K562 (cell line): ENCODE measurements at regions not wholly inside any gene's neighbourhood (a gene's known extent, or its start where the extent isn't known, plus 50 kb on each side); places are given as distances from the start of the nearest gene placed in this dataset.

Source experiments
- ATAC-seq: fragments of 200-7000 bp; cut with Tn5 transposase; 3 replicates; pipeline ENCODE4 v1.9.1; 2020; ENCODE audit warnings: moderate library complexity
- BruUV-seq: library from RNA; stranded (reverse); fragments of 400-500 nt; replicated peaks from 2 replicates; lab custom pipeline; 2021; lab: Mats Ljungman, UMichigan
- CTCF ChIA-PET: fragments of 300-600 bp; formaldehyde crosslinking; extraction: SDS; loops from one replicate; lab custom pipeline; 2021; ENCODE audit warnings: low intra/inter-chr PET ratio; lab: Yijun Ruan, JAX
- POLR2A ChIA-PET: fragments of 300-600, 350-650 bp; sonication (Branson Sonifier 250); formaldehyde crosslinking; extraction: SDS; loops from one replicate; lab custom pipeline; 2021; ENCODE audit warnings: antibody characterized with exemption, inconsistent platforms; lab: Yijun Ruan, JAX
- DNase-seq, 4 experiments: peaks; one replicate each; pipeline versions ENCODE4 v3.0.0 to v3.0.0-alpha.2; 2011 to 2018; ENCODE audit warnings: low spot score in 3 of 4, mixed read lengths in 3 of 4; ENCODE audit errors: extremely low read depth in 1 of 4
- FAIRE-seq: peaks from 2 replicates; lab custom pipeline; 2011; peaks lifted over from hg19 to GRCh38; lab: Jason Lieb, UNC
- H2AFZ ChIP-seq: 2 replicates; pipeline ENCODE4 v1.6.0; 2011; ENCODE audit warnings: low read depth, low read length, control low read depth, inconsistent platforms
- H3K27ac ChIP-seq: fragments of 200-600 bp; 3 replicates; pipeline ENCODE4 v1.8.0; 2011; ENCODE audit warnings: low read depth, mild to moderate bottlenecking, control low read depth, inconsistent platforms, low read length, moderate library complexity, mixed read lengths; ENCODE audit errors: extremely low read depth
- H3K27me3 ChIP-seq, 2 experiments: fragments of 300-600 bp in 1 of 2; 2 replicates in 1 of 2; 3 replicates in 1 of 2; pipeline versions ENCODE4 v1.6.0 to v1.8.0; 2011; ENCODE audit warnings: inconsistent platforms in 2 of 2, low read length in 2 of 2, mild to moderate bottlenecking in 1 of 2, mixed read lengths in 1 of 2, moderate library complexity in 1 of 2; ENCODE audit not compliant: control insufficient read depth in 2 of 2, insufficient read depth in 2 of 2
- H3K36me3 ChIP-seq: fragments of 300-600 bp; 3 replicates; pipeline ENCODE4 v1.8.0; 2011; ENCODE audit warnings: mild to moderate bottlenecking, low read length, inconsistent platforms; ENCODE audit not compliant: control insufficient read depth, insufficient read depth
- H3K4me1 ChIP-seq, 2 experiments: fragments of 200-600 bp in 1 of 2; replicated peaks in 1 of 2; 2 replicates in 1 of 2; 3 replicates in 1 of 2; pipeline versions ENCODE4 v1.5.1 to v1.8.0; 2011; ENCODE audit warnings: inconsistent platforms in 2 of 2, low read length in 2 of 2, mild to moderate bottlenecking in 1 of 2, mixed read lengths in 1 of 2, moderate library complexity in 1 of 2; ENCODE audit not compliant: control insufficient read depth in 2 of 2, insufficient read depth in 2 of 2
- H3K4me2 ChIP-seq: 2 replicates; pipeline ENCODE4 v1.6.1; 2011; ENCODE audit warnings: low read length, control low read depth, inconsistent platforms, mixed read lengths; ENCODE audit not compliant: insufficient read depth
- H3K4me3 ChIP-seq: fragments of 200-600 bp; sonication (generic), shearing (Covaris generic); 2 replicates; pipeline ENCODE4 v1.5.1; 2016; ENCODE audit warnings: control low read depth, inconsistent platforms
- H3K79me2 ChIP-seq: fragments of 200-600 bp; 3 replicates; pipeline ENCODE4 v1.8.0; 2011; ENCODE audit warnings: low read length, inconsistent platforms; ENCODE audit not compliant: control insufficient read depth, insufficient read depth
- H3K9ac ChIP-seq, 2 experiments: 2 replicates each; pipeline versions ENCODE4 v1.6.0 to v1.6.1; 2011; ENCODE audit warnings: low read depth in 2 of 2, low read length in 2 of 2, control low read depth in 1 of 2, inconsistent platforms in 1 of 2, mild to moderate bottlenecking in 1 of 2, mixed read lengths in 1 of 2; ENCODE audit not compliant: insufficient read depth in 1 of 2
- H3K9me1 ChIP-seq: one replicate; pipeline ENCODE4 v1.6.0; 2011; ENCODE audit warnings: inconsistent platforms, mild to moderate bottlenecking, low read length, moderate library complexity; ENCODE audit not compliant: control insufficient read depth, insufficient read depth
- H3K9me3 ChIP-seq: replicated peaks from 2 replicates; pipeline ENCODE4 v1.5.1; 2011; ENCODE audit warnings: low read depth, low read length, inconsistent platforms; ENCODE audit not compliant: control insufficient read depth, insufficient read depth
- H4K20me1 ChIP-seq: replicated peaks from 2 replicates; pipeline ENCODE4 v1.6.1; 2011; ENCODE audit warnings: low read length, inconsistent platforms, mixed read lengths; ENCODE audit not compliant: control insufficient read depth, insufficient read depth
- ETS2 ChIP-seq: IDR thresholded peaks from 2 replicates; pipeline ENCODE4 v1.6.1; 2016; ENCODE audit warnings: borderline replicate concordance, missing genetic modification characterization, mild to moderate bottlenecking, moderate library complexity, missing compliant biosample characterization; ENCODE audit not compliant: poor library complexity, severe bottlenecking
- FUS ChIP-seq: fragments of 200-400 bp; formaldehyde crosslinking; optimal IDR thresholded peaks from 2 replicates; pipeline ENCODE3; 2017; ENCODE audit warnings: low read depth, low read length
- HOXB6 ChIP-seq: fragments of 250-450 bp; sonication (Bioruptor Pico); IDR thresholded peaks from 2 replicates; pipeline ENCODE4 v1.5.1; 2022; ENCODE audit warnings: mild to moderate bottlenecking, borderline replicate concordance
- NR3C1 ChIP-seq: sonication (generic); formaldehyde crosslinking; IDR thresholded peaks from 2 replicates; pipeline ENCODE4 v1.8.1; 2022; ENCODE audit warnings: missing genetic modification reagents
- ZNF143 ChIP-seq: sonication (generic); formaldehyde crosslinking; IDR thresholded peaks from 2 replicates; pipeline ENCODE4 v1.9.0; 2022; ENCODE audit warnings: mild to moderate bottlenecking, missing genetic modification reagents
- ZNF668 ChIP-seq: fragments of 250-450 bp; sonication (Bioruptor Pico); IDR thresholded peaks from 2 replicates; pipeline ENCODE4 v1.8.0; 2022; ENCODE audit warnings: mild to moderate bottlenecking, inconsistent platforms
- WGBS: fragments of 100-300 bp; shearing (Covaris generic); methylation state at CpG from one replicate; pipeline ENCODE4 v1.1.6; 2016; ENCODE audit warnings: low coverage, mixed read lengths; ENCODE audit not compliant: insufficient coverage; ENCODE audit errors: missing lambda C conversion rate; 5-methylcytosine and 5-hydroxymethylcytosine counted together
- in situ Hi-C: fragments of 300-500 bp; cut with MboI; formaldehyde crosslinking; loops from 4 replicates; pipeline ENCODE4 v1.15.0; 2018; ENCODE audit warnings: inconsistent platforms, mixed read lengths
- intact Hi-C: fragments of 100-400 bp; cut with micrococcal nuclease; formaldehyde crosslinking; loops from 2 replicates; pipeline ENCODE4 v1.14.2; 2022
- TF ChIP-seq, protein P1 (sequence below): fragments of 250-450 bp; sonication (Bioruptor Pico); IDR thresholded peaks from 2 replicates; pipeline ENCODE4 v1.8.0; 2022; ENCODE audit warnings: moderate library complexity, mild to moderate bottlenecking, inconsistent platforms
- TF ChIP-seq, protein P2 (sequence below): sonication (generic); formaldehyde crosslinking; IDR thresholded peaks from 2 replicates; pipeline ENCODE4 v1.8.0; 2022; ENCODE audit warnings: mild to moderate bottlenecking, missing genetic modification reagents, borderline replicate concordance

DNA sequence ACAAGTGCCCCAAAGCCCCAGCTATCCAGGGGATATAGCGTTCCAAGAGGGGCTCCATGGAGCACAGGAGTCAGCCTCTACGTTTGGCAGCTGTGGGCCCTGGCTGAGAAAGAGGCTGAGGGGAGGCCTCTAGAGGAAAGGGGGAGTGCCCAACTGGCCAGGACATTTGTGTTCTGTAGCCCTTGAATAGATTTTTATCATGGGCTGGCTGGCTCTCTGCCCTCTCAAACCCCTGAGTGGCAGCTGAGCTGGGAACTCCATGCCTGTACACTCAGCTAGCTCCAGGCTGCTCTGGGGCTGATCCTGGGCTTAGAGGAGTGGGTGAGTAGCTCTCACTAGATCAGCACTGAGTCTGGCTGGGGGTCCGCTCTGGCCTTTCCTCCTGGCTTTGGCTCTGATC, 285.0 kb downstream of the ZSWIM6 start:
- intact Hi-C loops, result no loop called here
- DNase-seq, result no peak
- BruUV-seq, result no TSS peak
- no peak overlapping the region for H3K9ac ChIP-seq
- H3K79me2 ChIP-seq, result no peaks in the 10 kb centered on the region
- H3K4me3 ChIP-seq, result no peak overlapping the region
- no peaks in the 10 kb centered on the region for H3K9me1 ChIP-seq
- H3K9me3 ChIP-seq, result no peaks in the 10 kb centered on the region
- TF ChIP-seq FUS (no peak), ZNF143 (CRISPR knock-in tag) (no peak), ZNF668 (CRISPR knock-in tag) (no peak), ETS2 (tag) (no peak), HOXB6 (CRISPR knock-in tag) (no peak), NR3C1 (CRISPR knock-in tag) (no peak)
- TF ChIP-seq, protein P1, sequence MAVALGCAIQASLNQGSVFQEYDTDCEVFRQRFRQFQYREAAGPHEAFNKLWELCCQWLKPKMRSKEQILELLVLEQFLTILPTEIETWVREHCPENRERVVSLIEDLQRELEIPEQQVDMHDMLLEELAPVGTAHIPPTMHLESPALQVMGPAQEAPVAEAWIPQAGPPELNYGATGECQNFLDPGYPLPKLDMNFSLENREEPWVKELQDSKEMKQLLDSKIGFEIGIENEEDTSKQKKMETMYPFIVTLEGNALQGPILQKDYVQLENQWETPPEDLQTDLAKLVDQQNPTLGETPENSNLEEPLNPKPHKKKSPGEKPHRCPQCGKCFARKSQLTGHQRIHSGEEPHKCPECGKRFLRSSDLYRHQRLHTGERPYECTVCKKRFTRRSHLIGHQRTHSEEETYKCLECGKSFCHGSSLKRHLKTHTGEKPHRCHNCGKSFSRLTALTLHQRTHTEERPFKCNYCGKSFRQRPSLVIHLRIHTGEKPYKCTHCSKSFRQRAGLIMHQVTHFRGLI (CRISPR knock-in tag), result no peak
- TF ChIP-seq, protein P2, sequence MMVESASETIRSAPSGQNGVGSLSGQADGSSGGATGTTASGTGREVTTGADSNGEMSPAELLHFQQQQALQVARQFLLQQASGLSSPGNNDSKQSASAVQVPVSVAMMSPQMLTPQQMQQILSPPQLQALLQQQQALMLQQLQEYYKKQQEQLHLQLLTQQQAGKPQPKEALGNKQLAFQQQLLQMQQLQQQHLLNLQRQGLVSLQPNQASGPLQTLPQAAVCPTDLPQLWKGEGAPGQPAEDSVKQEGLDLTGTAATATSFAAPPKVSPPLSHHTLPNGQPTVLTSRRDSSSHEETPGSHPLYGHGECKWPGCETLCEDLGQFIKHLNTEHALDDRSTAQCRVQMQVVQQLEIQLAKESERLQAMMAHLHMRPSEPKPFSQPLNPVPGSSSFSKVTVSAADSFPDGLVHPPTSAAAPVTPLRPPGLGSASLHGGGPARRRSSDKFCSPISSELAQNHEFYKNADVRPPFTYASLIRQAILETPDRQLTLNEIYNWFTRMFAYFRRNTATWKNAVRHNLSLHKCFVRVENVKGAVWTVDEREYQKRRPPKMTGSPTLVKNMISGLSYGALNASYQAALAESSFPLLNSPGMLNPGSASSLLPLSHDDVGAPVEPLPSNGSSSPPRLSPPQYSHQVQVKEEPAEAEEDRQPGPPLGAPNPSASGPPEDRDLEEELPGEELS, result no peak
- TF ChIP-seq, all 486 proteins: peak for 0
- H3K4me1 ChIP-seq, result no peaks in the 10 kb centered on the region
- ChIA-PET POLR2A (no interaction called here), CTCF (no interaction called here)
- no peaks in the 10 kb centered on the region for H3K36me3 ChIP-seq
- in situ Hi-C loops, result no loop called here
- WGBS, result 0% methylated on average over 3 of the region's 3 CpGs
- FAIRE-seq (no peak), ATAC-seq (no peak)
- H4K20me1 ChIP-seq, result no peaks in the 10 kb centered on the region
- no peak overlapping the region for H2AFZ ChIP-seq
- H3K27ac ChIP-seq, result no peak overlapping the region
- H3K27me3 ChIP-seq, result peaks cover 0 to 35% of the 10 kb centered on the region in 2 experiments; a peak in 2 of 5 replicates
- H3K4me2 ChIP-seq, result no peak overlapping the region
